ENCODE measurements at regions not wholly inside any gene's neighbourhood (a gene's known extent, or its start where the extent isn't known, plus 50 kb on each side); places are given as distances from the start of the nearest gene placed in this dataset.

DNA sequence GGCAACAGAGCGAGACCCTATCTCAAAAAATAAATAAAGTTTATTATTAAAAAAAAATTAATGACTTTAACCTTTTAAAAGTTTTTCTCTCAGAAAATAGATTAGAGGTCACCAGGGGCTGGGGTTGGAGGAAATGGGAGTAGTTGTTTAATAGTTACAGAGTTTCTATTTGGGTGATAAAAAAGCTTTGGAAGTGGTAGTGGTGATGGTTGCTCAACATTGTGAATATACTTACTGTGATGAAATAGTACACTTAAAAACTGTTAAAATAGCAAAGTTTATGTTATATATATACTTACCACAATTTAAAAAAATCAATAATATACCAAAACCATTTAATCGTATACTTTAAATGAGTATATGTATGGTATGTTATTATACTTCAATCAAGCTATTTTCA is 59.6 kb downstream of the ARL6IP4 start:
- TF ChIP-seq JUND (IDR thresholded peaks at IDR 0.05; ENCODE audit: low read depth): no peak
- in situ Hi-C loops (cut with HindIII; ENCODE audit: low pct_unique_long_range_greater_than_20kb, low sequenced_read_pairs): no loop called here
- DNase-seq (ENCODE audit: low read depth in 1 of 2, low spot score in 1 of 2): no peak

DNA sequence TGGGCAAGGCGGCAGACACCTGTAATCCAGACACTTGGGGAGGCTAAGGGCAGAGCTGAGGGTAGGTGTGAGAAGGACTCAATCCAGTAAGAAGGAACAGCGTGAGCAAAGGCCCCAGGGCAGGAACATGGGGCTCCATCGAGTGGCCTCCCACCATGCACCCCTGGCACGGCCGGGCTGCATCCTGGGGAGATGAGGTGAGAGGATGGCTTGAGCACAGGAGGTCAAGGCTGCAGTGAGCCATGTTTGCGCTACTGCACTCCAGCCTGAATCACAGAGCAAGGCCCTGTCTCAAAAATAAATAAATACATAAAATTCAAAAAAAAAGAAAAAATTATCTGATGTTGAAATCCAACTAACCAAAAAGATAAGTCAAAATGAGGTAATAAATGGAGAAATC is 58.5 kb downstream of the ARL6IP4 start:
- in situ Hi-C loops (cut with HindIII; ENCODE audit: low pct_unique_long_range_greater_than_20kb, low sequenced_read_pairs): no loop called here
- DNase-seq (ENCODE audit: low read depth in 1 of 2, low spot score in 1 of 2): no peak
- TF ChIP-seq JUND (IDR thresholded peaks at IDR 0.05; ENCODE audit: low read depth): no peak

DNA sequence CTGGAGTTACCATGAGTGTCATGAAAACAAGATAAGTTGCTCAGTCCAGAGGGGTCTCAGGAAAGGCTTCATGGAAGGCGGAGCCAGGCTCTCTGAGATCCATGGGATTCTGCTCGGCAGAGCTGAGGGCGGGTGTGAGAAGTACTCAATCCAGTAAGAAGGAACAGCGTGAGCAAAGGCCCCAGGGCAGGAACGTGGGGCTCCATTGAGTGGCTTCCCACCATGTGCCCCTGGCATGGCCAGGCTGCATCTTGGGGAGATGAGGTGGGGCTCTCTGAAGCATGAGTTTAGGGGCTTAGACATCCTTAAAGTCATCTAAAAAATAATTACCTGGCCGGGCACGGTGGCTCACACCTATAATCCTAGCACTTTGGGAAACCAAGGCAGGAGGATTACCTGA is 58.0 kb downstream of the ARL6IP4 start:
- TF ChIP-seq JUND (IDR thresholded peaks at IDR 0.05; ENCODE audit: low read depth): no peak
- in situ Hi-C loops (cut with HindIII; ENCODE audit: low pct_unique_long_range_greater_than_20kb, low sequenced_read_pairs): no loop called here
- no peak for DNase-seq (ENCODE audit: low read depth in 1 of 2, low spot score in 1 of 2)

DNA sequence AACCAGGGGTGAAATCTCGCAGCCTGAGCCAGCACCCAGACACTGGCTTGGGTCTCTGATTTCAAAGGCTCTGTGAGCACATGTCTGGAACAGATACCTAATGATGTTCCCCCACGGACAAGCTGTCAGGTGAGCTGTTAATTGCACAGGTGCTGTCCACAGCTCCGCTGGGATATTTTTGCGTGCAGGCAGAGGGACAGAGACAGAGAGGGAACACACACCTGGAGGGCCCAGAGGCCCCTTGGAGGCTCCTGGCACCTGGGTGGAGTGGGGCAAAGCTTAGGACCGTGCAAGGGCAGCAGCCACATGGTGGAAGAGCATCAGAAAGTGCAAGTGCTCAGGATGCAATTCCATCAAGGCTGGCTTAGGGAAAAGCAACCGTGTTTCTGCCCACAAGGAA is 57.3 kb downstream of the ARL6IP4 start:
- in situ Hi-C loops (cut with HindIII; ENCODE audit: low pct_unique_long_range_greater_than_20kb, low sequenced_read_pairs): no loop called here
- no peak for DNase-seq (ENCODE audit: low read depth in 1 of 2, low spot score in 1 of 2)
- TF ChIP-seq JUND (IDR thresholded peaks at IDR 0.05; ENCODE audit: low read depth): no peak

DNA sequence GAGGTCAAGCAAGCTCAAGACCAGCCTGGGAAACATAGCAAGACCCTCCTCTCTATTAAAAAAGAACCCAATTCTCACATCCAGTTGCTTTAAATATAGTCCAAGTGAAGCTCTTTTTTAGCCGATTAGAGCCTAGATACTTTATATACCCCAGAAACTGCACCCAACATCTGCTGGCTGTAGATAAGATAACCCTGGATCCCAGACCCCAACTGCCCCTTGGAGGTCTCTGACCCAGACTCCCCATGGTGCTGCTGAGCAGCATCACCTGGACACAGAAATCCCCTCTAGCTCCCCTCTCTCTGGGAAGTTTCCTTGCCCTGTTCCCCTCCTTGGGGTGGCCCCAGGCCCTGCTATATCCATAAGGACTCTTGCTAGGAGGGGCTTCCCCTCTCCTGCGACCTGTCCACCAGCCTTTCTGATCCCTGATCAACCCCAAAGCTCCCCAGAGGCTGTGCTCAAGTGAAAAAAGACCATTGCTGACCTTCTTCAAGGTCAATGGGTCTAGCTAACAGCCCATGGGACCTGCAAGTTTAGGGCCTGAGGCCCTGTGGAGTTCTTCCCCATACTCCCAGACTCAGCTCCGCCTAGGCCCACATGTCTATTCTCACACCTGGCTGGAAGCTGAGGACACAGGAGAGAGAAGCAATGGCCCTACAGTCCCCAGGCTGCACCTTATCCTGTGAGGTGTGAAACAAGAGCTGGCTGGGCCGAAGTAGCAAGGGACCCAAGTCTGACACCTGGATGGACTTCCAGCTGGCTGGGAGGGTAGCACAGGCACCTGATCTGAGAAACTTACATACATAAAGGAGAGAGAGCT is 56.2 kb downstream of the ARL6IP4 start:
- no peak for DNase-seq (ENCODE audit: low read depth in 1 of 2, low spot score in 1 of 2)
- TF ChIP-seq JUND (IDR thresholded peaks at IDR 0.05; ENCODE audit: low read depth): no peak
- in situ Hi-C loops (cut with HindIII; ENCODE audit: low pct_unique_long_range_greater_than_20kb, low sequenced_read_pairs): no loop called here

DNA sequence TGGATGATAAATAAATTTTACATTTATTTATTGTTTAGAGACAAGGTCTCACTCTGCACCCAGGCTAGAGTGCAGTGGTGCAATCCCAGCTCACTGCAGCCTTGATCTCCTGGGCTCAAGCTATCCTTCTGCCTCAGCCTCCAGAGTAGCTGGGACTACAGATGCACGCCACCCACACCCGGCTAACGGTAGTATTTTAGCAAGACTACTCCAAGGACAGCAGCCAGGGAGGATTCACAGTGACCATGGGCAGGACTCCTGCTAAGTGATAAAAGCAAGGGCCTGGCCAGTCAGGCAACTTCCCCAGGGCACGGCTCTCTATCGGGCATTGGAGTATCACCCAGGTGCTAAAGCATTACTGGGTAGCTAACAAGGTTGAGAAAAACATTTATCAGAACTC is 55.4 kb downstream of the ARL6IP4 start:
- DNase-seq (ENCODE audit: low read depth in 1 of 2, low spot score in 1 of 2): no peak
- in situ Hi-C loops (cut with HindIII; ENCODE audit: low pct_unique_long_range_greater_than_20kb, low sequenced_read_pairs): no loop called here

DNA sequence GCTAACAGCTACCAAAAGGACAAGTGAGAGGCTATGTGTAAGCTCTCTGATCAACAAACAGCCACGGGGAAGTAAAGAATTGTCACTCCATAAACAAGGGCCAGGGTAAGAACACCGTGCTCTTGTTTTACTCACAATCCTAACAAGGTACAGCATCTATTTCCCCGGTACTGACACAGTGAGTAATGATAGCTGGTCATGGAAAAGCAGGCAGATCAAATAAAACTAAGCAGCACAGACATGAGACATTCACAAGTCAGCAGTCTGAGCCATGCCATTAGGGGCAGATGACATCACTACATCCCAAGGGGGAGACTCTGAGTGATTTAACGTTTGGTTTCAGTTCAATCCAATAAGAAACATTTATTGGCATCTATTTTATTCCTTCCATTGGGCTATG is 54.4 kb downstream of the ARL6IP4 start:
- TF ChIP-seq JUND (IDR thresholded peaks at IDR 0.05; ENCODE audit: low read depth): no peak
- in situ Hi-C loops (cut with HindIII; ENCODE audit: low pct_unique_long_range_greater_than_20kb, low sequenced_read_pairs): no loop called here
- DNase-seq (ENCODE audit: low read depth in 1 of 2, low spot score in 1 of 2): peak; percentile 30 to 39

More for the DNA sequence above, 55.4 kb downstream of the ARL6IP4 start:
- no peak for TF ChIP-seq JUND (IDR thresholded peaks at IDR 0.05; ENCODE audit: low read depth)

DNA sequence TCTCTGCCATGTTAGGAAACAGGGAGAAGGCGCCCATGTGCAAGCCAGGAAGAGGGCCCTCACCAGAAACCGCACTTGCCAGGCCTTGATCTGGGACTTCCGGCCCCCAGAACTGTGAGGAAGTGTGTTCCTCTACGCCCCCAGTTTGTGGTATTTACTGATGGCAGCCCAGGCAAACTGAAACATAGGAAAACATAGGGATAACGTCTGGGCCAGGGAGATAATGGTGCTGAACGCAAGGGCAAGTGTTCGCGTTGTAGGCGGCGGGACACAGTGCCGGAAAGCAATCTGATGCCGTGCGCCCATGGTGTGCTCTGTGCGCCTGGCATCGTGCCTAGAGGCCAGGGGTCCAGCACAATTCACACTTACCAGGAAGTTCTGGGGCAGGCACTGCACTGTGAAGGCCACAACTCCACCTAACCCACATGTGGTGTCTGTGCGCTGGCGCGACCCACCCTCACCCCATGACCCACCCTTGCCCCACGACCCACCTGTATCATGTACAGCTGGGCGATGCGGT is 53.6 kb downstream of the ARL6IP4 start:
- in situ Hi-C loops (cut with HindIII; ENCODE audit: low pct_unique_long_range_greater_than_20kb, low sequenced_read_pairs): no loop called here
- TF ChIP-seq JUND (IDR thresholded peaks at IDR 0.05; ENCODE audit: low read depth): no peak
- no peak for DNase-seq (ENCODE audit: low read depth in 1 of 2, low spot score in 1 of 2)

DNA sequence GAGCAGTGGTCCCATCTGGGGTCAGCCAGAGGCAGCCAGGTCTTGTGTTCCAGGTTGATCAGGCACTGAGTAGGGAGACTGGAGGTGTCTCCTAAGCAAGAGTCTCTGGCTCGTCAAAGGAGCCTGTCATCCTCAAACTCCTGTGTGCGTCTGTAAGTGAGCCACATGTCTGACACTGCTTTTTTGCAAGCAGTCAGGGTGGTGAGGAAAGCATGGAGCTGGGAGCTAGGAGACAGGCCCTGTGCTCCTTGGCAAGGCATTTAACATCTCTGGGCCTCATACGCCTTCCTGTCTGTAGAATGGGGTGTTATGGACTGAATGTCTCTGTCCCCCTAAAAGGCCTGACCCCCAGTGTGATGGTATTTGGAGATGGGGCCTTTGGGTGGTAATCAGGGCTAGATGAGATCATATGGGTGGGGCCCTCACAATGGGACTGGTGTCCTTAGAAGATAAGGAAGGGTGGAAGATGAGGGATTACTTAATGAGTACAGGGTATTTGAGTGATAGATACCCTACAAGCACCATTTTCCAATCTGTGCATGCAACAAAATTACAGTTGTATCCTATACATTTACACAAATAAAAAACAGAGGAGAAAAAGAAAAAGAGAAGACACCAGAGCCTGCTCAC is 53.0 kb downstream of the ARL6IP4 start:
- in situ Hi-C loops (cut with HindIII; ENCODE audit: low pct_unique_long_range_greater_than_20kb, low sequenced_read_pairs): no loop called here
- no peak for DNase-seq (ENCODE audit: low read depth in 1 of 2, low spot score in 1 of 2)
- no peak for TF ChIP-seq JUND (IDR thresholded peaks at IDR 0.05; ENCODE audit: low read depth)

DNA sequence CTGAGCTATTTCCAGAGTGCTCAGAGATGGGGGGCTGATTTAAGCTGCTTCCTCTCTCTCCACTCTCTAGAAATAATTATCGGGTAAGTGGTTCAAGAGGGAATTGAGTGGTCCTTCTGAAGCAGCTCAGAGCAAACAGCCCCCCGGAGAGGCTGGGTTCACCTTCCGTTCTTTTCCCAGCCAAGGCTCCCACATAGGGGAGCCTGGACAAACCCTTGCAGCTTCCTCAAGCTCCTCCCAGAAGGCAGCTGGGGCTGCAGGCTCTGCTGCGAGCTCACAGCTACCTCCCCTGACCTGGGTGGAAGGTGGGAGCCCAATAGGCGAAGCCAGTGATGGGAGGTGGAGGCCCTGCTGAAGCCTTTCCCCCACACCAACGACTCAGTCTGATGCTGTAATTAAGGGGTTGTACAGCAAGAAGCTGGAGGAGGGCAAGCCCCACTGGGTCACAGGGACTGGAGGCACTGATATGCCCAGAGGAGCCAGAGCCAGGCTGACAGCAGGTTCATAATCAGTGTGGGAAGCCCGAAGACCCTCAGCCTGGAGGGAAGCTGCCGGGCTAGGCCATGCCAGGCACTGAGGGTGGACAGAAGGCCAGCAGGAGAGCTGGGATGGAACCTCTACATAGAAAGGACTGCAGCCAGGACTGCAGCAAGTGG is 52.4 kb downstream of the ARL6IP4 start:
- in situ Hi-C loops (cut with HindIII; ENCODE audit: low pct_unique_long_range_greater_than_20kb, low sequenced_read_pairs): no loop called here
- no peak for DNase-seq (ENCODE audit: low read depth in 1 of 2, low spot score in 1 of 2)

More for the DNA sequence above, 52.4 kb downstream of the ARL6IP4 start:
- no peak for TF ChIP-seq JUND (IDR thresholded peaks at IDR 0.05; ENCODE audit: low read depth)

Data from T47D (cell line).